Skeletal muscle satellite cell (primary cell): ENCODE measurements at regions not wholly inside any gene's neighbourhood (a gene's known extent, or its start where the extent isn't known, plus 50 kb on each side); places are given as distances from the start of the nearest gene placed in this dataset.
"Not testable (repeated sequence)": the region's sequence is repeated elsewhere in the genome, so short reads cannot be mapped to it uniquely, and the experiment has no call there.

ENCODE experiments used
- H3K27me3 ChIP-seq: 2 replicates; pipeline ENCODE4 v1.7.0; 2013; ENCODE audit warnings: low read length; ENCODE audit not compliant: control insufficient read depth, insufficient read depth
- H3K36me3 ChIP-seq: 2 replicates; pipeline ENCODE4 v1.7.0; 2013; ENCODE audit warnings: mild to moderate bottlenecking, control low read depth, low read length; ENCODE audit not compliant: insufficient read depth
- H3K4me1 ChIP-seq: 2 replicates; pipeline ENCODE4 v1.7.0; 2013; ENCODE audit warnings: low read length; ENCODE audit not compliant: control insufficient read depth, insufficient read depth
- H3K4me2 ChIP-seq: 2 replicates; pipeline ENCODE4 v1.7.0; 2013; ENCODE audit warnings: mild to moderate bottlenecking, low read length
- H3K4me3 ChIP-seq: 2 replicates; pipeline ENCODE4 v1.7.0; 2013; ENCODE audit warnings: low read length
- H3K9ac ChIP-seq: 2 replicates; pipeline ENCODE4 v1.7.0; 2013; ENCODE audit warnings: mild to moderate bottlenecking, low read depth, low read length, moderate library complexity
- H3K9me3 ChIP-seq: replicated peaks from 2 replicates; pipeline ENCODE4 v1.7.0; 2013; ENCODE audit warnings: mild to moderate bottlenecking, control low read depth, low read length

GRCh38 chr7:131943646-131944045 is 387.2 kb upstream of the PODXL start:
- no peak overlapping the region for H3K4me2 ChIP-seq
- no peaks in the 10 kb centered on the region for H3K36me3 ChIP-seq
- H3K9me3 ChIP-seq, result no peaks in the 10 kb centered on the region
- H3K9ac ChIP-seq, result no peak overlapping the region
- peaks cover 31% of the 10 kb centered on the region for H3K27me3 ChIP-seq
- no peak overlapping the region for H3K4me3 ChIP-seq
- peaks cover 2% of the 10 kb centered on the region for H3K4me1 ChIP-seq

- peaks cover 2% of the 10 kb centered on the region for H3K4me1 ChIP-seq
- no peaks in the 10 kb centered on the region for H3K9me3 ChIP-seq
- no peaks in the 10 kb centered on the region for H3K36me3 ChIP-seq
- H3K4me3 ChIP-seq, result no peak overlapping the region
- H3K4me2 ChIP-seq, result no peak overlapping the region
- peaks cover 31% of the 10 kb centered on the region for H3K27me3 ChIP-seq
- no peak overlapping the region for H3K9ac ChIP-seq
Observed at GRCh38 chr7:131943211-131943610, 386.8 kb upstream of the PODXL start.

GRCh38 chr7:131942287-131943150 is 386.1 kb upstream of the PODXL start:
- H3K27me3 ChIP-seq, result peaks cover 31% of the 10 kb centered on the region
- H3K36me3 ChIP-seq, result no peaks in the 10 kb centered on the region
- no peak overlapping the region for H3K4me3 ChIP-seq
- no peaks in the 10 kb centered on the region for H3K9me3 ChIP-seq
- no peak overlapping the region for H3K4me2 ChIP-seq
- no peak overlapping the region for H3K9ac ChIP-seq
- peaks cover 2% of the 10 kb centered on the region for H3K4me1 ChIP-seq

- Histone ChIP-seq H3K4me1 (peaks cover 2% of the 10 kb centered on the region), H3K36me3 (no peaks in the 10 kb centered on the region)
Observed at GRCh38 chr7:131941291-131941690, 384.9 kb upstream of the PODXL start.

GRCh38 chr7:131940621-131941165 is 384.3 kb upstream of the PODXL start:
- H3K9ac ChIP-seq, result no peak overlapping the region

More at GRCh38 chr7:131941291-131941690, 384.9 kb upstream of the PODXL start:
- Histone ChIP-seq H3K4me3 (no peak overlapping the region), H3K9ac (no peak overlapping the region), H3K4me2 (no peak overlapping the region), H3K27me3 (peaks cover 29% of the 10 kb centered on the region), H3K9me3 (no peaks in the 10 kb centered on the region)

GRCh38 chr7:131938788-131939187 is 382.4 kb upstream of the PODXL start:
- H3K9me3 ChIP-seq, H3K9ac ChIP-seq, H3K4me3 ChIP-seq, H3K4me1 ChIP-seq, H3K4me2 ChIP-seq, H3K27me3 ChIP-seq, H3K36me3 ChIP-seq: not testable (repeated sequence)

More at GRCh38 chr7:131940621-131941165, 384.3 kb upstream of the PODXL start:
- peaks cover 23% of the 10 kb centered on the region for H3K27me3 ChIP-seq
- H3K9me3 ChIP-seq, result no peaks in the 10 kb centered on the region
- H3K4me2 ChIP-seq, result no peak overlapping the region
- no peak overlapping the region for H3K4me3 ChIP-seq
- peaks cover 2% of the 10 kb centered on the region for H3K4me1 ChIP-seq
- no peaks in the 10 kb centered on the region for H3K36me3 ChIP-seq

GRCh38 chr7:131937868-131938267 is 381.4 kb upstream of the PODXL start:
- Histone ChIP-seq H3K36me3 (no peaks in the 10 kb centered on the region), H3K9me3 (no peaks in the 10 kb centered on the region), H3K27me3 (no peaks in the 10 kb centered on the region), H3K9ac (no peak overlapping the region), H3K4me1 (no peaks in the 10 kb centered on the region), H3K4me3 (no peak overlapping the region), H3K4me2 (no peak overlapping the region)

GRCh38 chr7:131935180-131935579 is 378.8 kb upstream of the PODXL start:
- no peak overlapping the region for H3K4me3 ChIP-seq
- no peak overlapping the region for H3K9ac ChIP-seq
- no peaks in the 10 kb centered on the region for H3K27me3 ChIP-seq
- H3K4me2 ChIP-seq, result no peak overlapping the region
- H3K36me3 ChIP-seq, result no peaks in the 10 kb centered on the region
- H3K9me3 ChIP-seq, result no peaks in the 10 kb centered on the region
- H3K4me1 ChIP-seq, result no peaks in the 10 kb centered on the region

- no peaks in the 10 kb centered on the region for H3K36me3 ChIP-seq
- H3K27me3 ChIP-seq, result no peaks in the 10 kb centered on the region
- no peak overlapping the region for H3K4me3 ChIP-seq
- H3K4me2 ChIP-seq, result no peak overlapping the region
- H3K9me3 ChIP-seq, result no peaks in the 10 kb centered on the region
- H3K9ac ChIP-seq, result no peak overlapping the region
- H3K4me1 ChIP-seq, result no peaks in the 10 kb centered on the region
Observed at GRCh38 chr7:131934452-131934851, 378.0 kb upstream of the PODXL start.

GRCh38 chr7:131933751-131934289 is 377.4 kb upstream of the PODXL start:
- Histone ChIP-seq H3K4me1 (no peaks in the 10 kb centered on the region), H3K9ac (no peak overlapping the region), H3K4me3 (no peak overlapping the region), H3K9me3 (no peaks in the 10 kb centered on the region), H3K27me3 (no peaks in the 10 kb centered on the region), H3K36me3 (no peaks in the 10 kb centered on the region), H3K4me2 (no peak overlapping the region)

GRCh38 chr7:131933219-131933618 is 376.8 kb upstream of the PODXL start:
- not testable (repeated sequence) for H3K27me3 ChIP-seq, H3K9ac ChIP-seq, H3K4me2 ChIP-seq, H3K9me3 ChIP-seq, H3K4me1 ChIP-seq, H3K36me3 ChIP-seq, H3K4me3 ChIP-seq
